K562 (cell line): ENCODE measurements at regions not wholly inside any gene's neighbourhood (a gene's known extent, or its start where the extent isn't known, plus 50 kb on each side); places are given as distances from the start of the nearest gene placed in this dataset.

Source experiments
- BCL6 ChIP-seq: fragments of 250-450 bp; sonication (Bioruptor Pico); IDR thresholded peaks from 2 replicates; pipeline ENCODE4 v1.4.0; 2020
- CUX1 ChIP-seq: fragments of 200-800 bp; sonication (Bioruptor generic); IDR thresholded peaks from 2 replicates; pipeline ENCODE4 v1.6.1; 2016; ENCODE audit warnings: missing genetic modification characterization, missing compliant biosample characterization
- KDM1A ChIP-seq, 2 experiments: fragments of 450-650 bp; IDR thresholded peaks; 2 replicates each; pipeline ENCODE4 v1.6.1; 2016; ENCODE audit warnings: mild to moderate bottlenecking in 2 of 2
- PHF21A ChIP-seq: fragments of 450-650 bp; IDR thresholded peaks from 2 replicates; pipeline ENCODE4 v1.6.1; 2017; ENCODE audit warnings: low read depth, borderline replicate concordance
- SMARCC2 ChIP-seq: fragments of 450-650 bp; IDR thresholded peaks from 2 replicates; pipeline ENCODE4 v1.6.1; 2017; ENCODE audit warnings: antibody characterized with exemption, moderate library complexity, mild to moderate bottlenecking, low read depth
- TFAP4 ChIP-seq: sonication (generic); formaldehyde crosslinking; IDR thresholded peaks from 2 replicates; pipeline ENCODE4 v1.8.0; 2022; ENCODE audit warnings: missing genetic modification reagents, mild to moderate bottlenecking, moderate library complexity, borderline replicate concordance
- ZNF586 ChIP-seq: fragments of 450-650 bp; formaldehyde crosslinking; conservative IDR thresholded peaks from 2 replicates; pipeline ENCODE4 v1.4.0; 2020; ENCODE audit warnings: mild to moderate bottlenecking, moderate library complexity
- TF ChIP-seq, protein P1 (sequence below): IDR thresholded peaks from 2 replicates; pipeline ENCODE4 v1.6.1; 2011; ENCODE audit warnings: borderline replicate concordance, low read depth, mild to moderate bottlenecking, moderate library complexity, low read length; ENCODE audit not compliant: insufficient read depth, poor library complexity, severe bottlenecking
- TF ChIP-seq, protein P2 (sequence below), 3 experiments: fragments of 200-800 bp in 1 of 3; fragments of 250-450 bp in 1 of 3; fragments of 450-650 bp in 1 of 3; sonication (Bioruptor Pico) in 1 of 3; sonication (Bioruptor generic) in 1 of 3; formaldehyde crosslinking in 1 of 3; IDR thresholded peaks; 2 replicates each; pipeline versions ENCODE4 v1.6.1 to v1.8.0; 2016 to 2022; ENCODE audit warnings: mild to moderate bottlenecking in 2 of 3, missing genetic modification characterization in 2 of 3, missing compliant biosample characterization in 1 of 3, moderate library complexity in 1 of 3
- TF ChIP-seq, protein P3 (sequence below): sonication (generic); formaldehyde crosslinking; IDR thresholded peaks from 2 replicates; pipeline ENCODE4 v1.4.0; 2020; ENCODE audit warnings: mild to moderate bottlenecking, missing genetic modification reagents

GRCh38 chr3:177420651-177421480 lies 223.6 kb upstream of the TBL1XR1 start (continued):
- TF ChIP-seq SMARCC2 (no peak), TFAP4 (CRISPR knock-in tag) (no peak), BCL6 (CRISPR knock-in tag) (no peak), CUX1 (CRISPR knock-in tag) (no peak), KDM1A (IDR thresholded peaks at IDR 0.05) (peak; percentile 72 to 79), ZNF586 (CRISPR knock-in tag) (no peak), PHF21A (0 out of 2 replicates have a peak, but pooled peaks have one; percentile 23)
- TF ChIP-seq, protein P1, sequence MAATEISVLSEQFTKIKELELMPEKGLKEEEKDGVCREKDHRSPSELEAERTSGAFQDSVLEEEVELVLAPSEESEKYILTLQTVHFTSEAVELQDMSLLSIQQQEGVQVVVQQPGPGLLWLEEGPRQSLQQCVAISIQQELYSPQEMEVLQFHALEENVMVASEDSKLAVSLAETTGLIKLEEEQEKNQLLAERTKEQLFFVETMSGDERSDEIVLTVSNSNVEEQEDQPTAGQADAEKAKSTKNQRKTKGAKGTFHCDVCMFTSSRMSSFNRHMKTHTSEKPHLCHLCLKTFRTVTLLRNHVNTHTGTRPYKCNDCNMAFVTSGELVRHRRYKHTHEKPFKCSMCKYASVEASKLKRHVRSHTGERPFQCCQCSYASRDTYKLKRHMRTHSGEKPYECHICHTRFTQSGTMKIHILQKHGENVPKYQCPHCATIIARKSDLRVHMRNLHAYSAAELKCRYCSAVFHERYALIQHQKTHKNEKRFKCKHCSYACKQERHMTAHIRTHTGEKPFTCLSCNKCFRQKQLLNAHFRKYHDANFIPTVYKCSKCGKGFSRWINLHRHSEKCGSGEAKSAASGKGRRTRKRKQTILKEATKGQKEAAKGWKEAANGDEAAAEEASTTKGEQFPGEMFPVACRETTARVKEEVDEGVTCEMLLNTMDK = no peak
- TF ChIP-seq, protein P2, sequence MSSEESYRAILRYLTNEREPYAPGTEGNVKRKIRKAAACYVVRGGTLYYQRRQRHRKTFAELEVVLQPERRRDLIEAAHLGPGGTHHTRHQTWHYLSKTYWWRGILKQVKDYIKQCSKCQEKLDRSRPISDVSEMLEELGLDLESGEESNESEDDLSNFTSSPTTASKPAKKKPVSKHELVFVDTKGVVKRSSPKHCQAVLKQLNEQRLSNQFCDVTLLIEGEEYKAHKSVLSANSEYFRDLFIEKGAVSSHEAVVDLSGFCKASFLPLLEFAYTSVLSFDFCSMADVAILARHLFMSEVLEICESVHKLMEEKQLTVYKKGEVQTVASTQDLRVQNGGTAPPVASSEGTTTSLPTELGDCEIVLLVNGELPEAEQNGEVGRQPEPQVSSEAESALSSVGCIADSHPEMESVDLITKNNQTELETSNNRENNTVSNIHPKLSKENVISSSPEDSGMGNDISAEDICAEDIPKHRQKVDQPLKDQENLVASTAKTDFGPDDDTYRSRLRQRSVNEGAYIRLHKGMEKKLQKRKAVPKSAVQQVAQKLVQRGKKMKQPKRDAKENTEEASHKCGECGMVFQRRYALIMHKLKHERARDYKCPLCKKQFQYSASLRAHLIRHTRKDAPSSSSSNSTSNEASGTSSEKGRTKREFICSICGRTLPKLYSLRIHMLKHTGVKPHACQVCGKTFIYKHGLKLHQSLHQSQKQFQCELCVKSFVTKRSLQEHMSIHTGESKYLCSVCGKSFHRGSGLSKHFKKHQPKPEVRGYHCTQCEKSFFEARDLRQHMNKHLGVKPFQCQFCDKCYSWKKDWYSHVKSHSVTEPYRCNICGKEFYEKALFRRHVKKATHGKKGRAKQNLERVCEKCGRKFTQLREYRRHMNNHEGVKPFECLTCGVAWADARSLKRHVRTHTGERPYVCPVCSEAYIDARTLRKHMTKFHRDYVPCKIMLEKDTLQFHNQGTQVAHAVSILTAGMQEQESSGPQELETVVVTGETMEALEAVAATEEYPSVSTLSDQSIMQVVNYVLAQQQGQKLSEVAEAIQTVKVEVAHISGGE (CRISPR knock-in tag; IDR thresholded peaks at IDR 0.05) = no peak
- TF ChIP-seq, protein P3, sequence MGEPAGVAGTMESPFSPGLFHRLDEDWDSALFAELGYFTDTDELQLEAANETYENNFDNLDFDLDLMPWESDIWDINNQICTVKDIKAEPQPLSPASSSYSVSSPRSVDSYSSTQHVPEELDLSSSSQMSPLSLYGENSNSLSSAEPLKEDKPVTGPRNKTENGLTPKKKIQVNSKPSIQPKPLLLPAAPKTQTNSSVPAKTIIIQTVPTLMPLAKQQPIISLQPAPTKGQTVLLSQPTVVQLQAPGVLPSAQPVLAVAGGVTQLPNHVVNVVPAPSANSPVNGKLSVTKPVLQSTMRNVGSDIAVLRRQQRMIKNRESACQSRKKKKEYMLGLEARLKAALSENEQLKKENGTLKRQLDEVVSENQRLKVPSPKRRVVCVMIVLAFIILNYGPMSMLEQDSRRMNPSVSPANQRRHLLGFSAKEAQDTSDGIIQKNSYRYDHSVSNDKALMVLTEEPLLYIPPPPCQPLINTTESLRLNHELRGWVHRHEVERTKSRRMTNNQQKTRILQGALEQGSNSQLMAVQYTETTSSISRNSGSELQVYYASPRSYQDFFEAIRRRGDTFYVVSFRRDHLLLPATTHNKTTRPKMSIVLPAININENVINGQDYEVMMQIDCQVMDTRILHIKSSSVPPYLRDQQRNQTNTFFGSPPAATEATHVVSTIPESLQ (CRISPR knock-in tag) = no peak
